ENCODE measurements at regions not wholly inside any gene's neighbourhood (a gene's known extent, or its start where the extent isn't known, plus 50 kb on each side); places are given as distances from the start of the nearest gene placed in this dataset.

DNA sequence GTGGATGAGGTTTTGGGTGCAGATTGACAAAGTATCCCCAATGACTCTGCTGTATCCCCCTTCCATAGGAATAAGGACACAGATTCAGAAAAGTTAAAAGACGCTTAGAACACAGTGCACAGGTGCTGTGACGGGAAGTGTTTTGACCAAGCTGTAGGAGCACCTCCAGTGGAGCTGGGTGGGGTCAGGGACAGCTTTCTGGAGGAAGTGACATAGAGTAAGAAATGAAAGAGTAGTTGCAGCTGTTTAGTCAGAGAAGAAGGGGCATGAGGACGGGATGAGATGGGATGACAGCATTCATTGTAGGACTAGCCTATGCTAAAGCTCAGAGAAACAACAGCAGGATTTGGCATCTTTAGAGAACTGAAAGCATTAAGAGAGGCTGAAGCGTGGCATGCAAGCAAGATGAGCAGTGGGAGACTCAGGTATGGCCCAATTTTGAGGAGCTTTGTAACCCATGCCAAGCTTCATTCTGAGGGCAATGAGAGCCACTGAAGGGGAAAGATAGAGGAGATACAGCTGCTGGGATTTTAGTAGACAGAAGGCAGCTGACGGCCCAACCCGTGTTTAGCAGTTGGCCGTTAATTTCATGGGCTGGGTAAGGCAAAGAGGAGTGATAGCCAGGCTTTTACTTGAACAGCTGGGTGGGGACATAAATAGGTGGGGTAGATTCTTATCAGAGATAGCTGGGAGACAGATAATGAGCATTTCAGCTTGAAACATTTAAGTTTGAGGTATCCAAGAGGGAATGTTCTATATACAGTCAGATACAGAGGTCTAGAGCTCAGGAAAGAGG, 131.8 kb upstream of the KRAS start:
- in situ Hi-C loops (cut with MboI) (no loop called here), intact Hi-C loops (cut with micrococcal nuclease; ENCODE audit: unreplicated experiment) (no loop called here)
- Histone ChIP-seq H3K27ac (ENCODE audit: control insufficient read depth, insufficient read depth) (no peak overlapping the region), H3K4me2 (ENCODE audit: control insufficient read depth, insufficient read depth) (peak overlapping the region; percentile 13; the same call in 1 of the 2 replicates), H3K4me3 (no peak overlapping the region), H3K4me1 (ENCODE audit: control insufficient read depth, insufficient read depth, low read length) (peaks cover 12% of the 10 kb centered on the region), H2AFZ (ENCODE audit: control insufficient read depth, low read depth, low read length) (peak overlapping the region; percentile 37), H3K9me3 (replicated peaks; ENCODE audit: control insufficient read depth, insufficient read depth, low read length) (no peaks in the 10 kb centered on the region; the same call in 2 of the 3 replicates), H4K20me1 (ENCODE audit: control insufficient read depth, insufficient read depth) (no peaks in the 10 kb centered on the region), H3K9ac (ENCODE audit: control insufficient read depth, insufficient read depth, low read length) (no peak overlapping the region), H3K79me2 (ENCODE audit: control insufficient read depth, insufficient read depth, low read length) (peaks cover 8% of the 10 kb centered on the region), H3K27me3 (replicated peaks in 1 of 2; ENCODE audit: control insufficient read depth in 2 of 2, insufficient read depth in 2 of 2, low read length in 1 of 2) (no peaks in the 10 kb centered on the region), H3K36me3 (ENCODE audit: control insufficient read depth in 2 of 2, insufficient read depth in 2 of 2, low read length in 1 of 2) (no peaks in the 10 kb centered on the region)
- ChIA-PET CTCF (interaction anchor here (0.8 to 1.6 kb wide), 6 partner anchors 10 to 1364 kb away, joined by 3 to 5 read pairs (median 4); no protein-coding TSS in a partner anchor), POLR2A (interaction anchor here (0.5 to 1.1 kb wide), 2 partner anchors 10 to 185 kb away, joined by 3 read pairs; no protein-coding TSS in a partner anchor), RAD21 (ENCODE audit: unreplicated experiment) (interaction anchor here (0.6 to 3.0 kb wide), 10 partner anchors 9 to 390 kb away, joined by 3 to 23 read pairs (median 4); partner anchors contain the start of gene KRAS), SMC1A (ENCODE audit: uncharacterized antibody, unreplicated experiment) (interaction anchor here (0.6 to 2.0 kb wide), 8 partner anchors 10 to 523 kb away, joined by 3 to 7 read pairs (median 4); no protein-coding TSS in a partner anchor)
- WGBS (ENCODE audit: insufficient coverage, insufficient replicate concordance, low lambda C conversion rate, missing lambda C conversion rate): 90% methylated on average over 7 of the region's 7 CpGs
- BruUV-seq (replicated peaks): no TSS peak
- no peak for FAIRE-seq
- ATAC-seq: no peak
- TF ChIP-seq IKZF2 (IDR thresholded peaks at IDR 0.05) (0 out of 4 replicates have a peak, but pooled peaks of 1 of the 2 experiments have one; percentile 17), SPI1 (IDR thresholded peaks at IDR 0.05; ENCODE audit: borderline replicate concordance, insufficient read depth, low read depth, low read length) (peak; percentile 53; the same call in 1 of the 2 replicates), PKNOX1 (IDR thresholded peaks at IDR 0.05) (no peak)
- no peak for DNase-seq (ENCODE audit: low read depth, low spot score)
